Central memory CD8-positive, alpha-beta T cell (primary cell): ENCODE measurements at regions not wholly inside any gene's neighbourhood (a gene's known extent, or its start where the extent isn't known, plus 50 kb on each side); places are given as distances from the start of the nearest gene placed in this dataset.
"Not testable (repeated sequence)": the region's sequence is repeated elsewhere in the genome, so short reads cannot be mapped to it uniquely, and the experiment has no call there.

Experiments
- ATAC-seq: fragments of 150-1000 bp; cut with Tn5 transposase; replicated peaks from 2 replicates; pipeline ENCODE4 v1.10.0; 2022; ENCODE audit warnings: mild to moderate bottlenecking, moderate FRiP score, moderate number of reproducible peaks; ENCODE audit not compliant: poor library complexity, severe bottlenecking; ENCODE audit errors: extremely low read depth
- DNase-seq, 2 donors: peaks; one replicate each; pipeline ENCODE4 v3.0.0; 2021; ENCODE audit warnings: low spot score in 2 of 2
- H3K27ac Mint-ChIP-seq: one replicate; pipeline ENCODE4 v1.8.0; 2022; ENCODE audit warnings: low read depth, mild to moderate bottlenecking, moderate library complexity, mixed read lengths
- H3K27me3 Mint-ChIP-seq: one replicate; pipeline ENCODE4 v1.8.0; 2022; ENCODE audit warnings: mixed read lengths
- H3K36me3 Mint-ChIP-seq: one replicate; pipeline ENCODE4 v1.8.0; 2022; ENCODE audit warnings: mild to moderate bottlenecking, moderate library complexity, mixed read lengths; ENCODE audit not compliant: insufficient read depth
- H3K4me1 Mint-ChIP-seq: one replicate; pipeline ENCODE4 v1.8.0; 2022; ENCODE audit warnings: mixed read lengths
- H3K4me3 Mint-ChIP-seq: one replicate; pipeline ENCODE4 v1.8.0; 2022; ENCODE audit warnings: mild to moderate bottlenecking, moderate library complexity, mixed read lengths
- H3K9me3 Mint-ChIP-seq: one replicate; pipeline ENCODE4 v1.8.0; 2022; ENCODE audit warnings: mixed read lengths

GRCh38 chr20:19129306-19129705, 83.1 kb upstream of the SLC24A3 start:
- Mint-ChIP-seq H3K36me3 (no peaks in the 10 kb centered on the region), H3K4me3 (no peak overlapping the region)
- ATAC-seq = no peak

GRCh38 chr20:19129976-19130612, 82.3 kb upstream of the SLC24A3 start:
- DNase-seq = no peak
- H3K4me3 Mint-ChIP-seq = no peak overlapping the region
- H3K36me3 Mint-ChIP-seq = no peaks in the 10 kb centered on the region
- no peak for ATAC-seq
- no peaks in the 10 kb centered on the region for H3K27me3 Mint-ChIP-seq
- H3K9me3 Mint-ChIP-seq = no peaks in the 10 kb centered on the region
- no peak overlapping the region for H3K27ac Mint-ChIP-seq
- no peaks in the 10 kb centered on the region for H3K4me1 Mint-ChIP-seq

More at GRCh38 chr20:19129306-19129705, 83.1 kb upstream of the SLC24A3 start:
- Mint-ChIP-seq H3K27ac (no peak overlapping the region), H3K27me3 (no peaks in the 10 kb centered on the region), H3K9me3 (no peaks in the 10 kb centered on the region), H3K4me1 (no peaks in the 10 kb centered on the region)
- no peak for DNase-seq

GRCh38 chr20:19130613-19130984, 81.8 kb upstream of the SLC24A3 start:
- Mint-ChIP-seq H3K9me3 (no peaks in the 10 kb centered on the region), H3K4me3 (no peak overlapping the region), H3K4me1 (no peaks in the 10 kb centered on the region), H3K36me3 (no peaks in the 10 kb centered on the region), H3K27me3 (no peaks in the 10 kb centered on the region), H3K27ac (no peak overlapping the region)
- ATAC-seq (no peak), DNase-seq (no peak)

DNA sequence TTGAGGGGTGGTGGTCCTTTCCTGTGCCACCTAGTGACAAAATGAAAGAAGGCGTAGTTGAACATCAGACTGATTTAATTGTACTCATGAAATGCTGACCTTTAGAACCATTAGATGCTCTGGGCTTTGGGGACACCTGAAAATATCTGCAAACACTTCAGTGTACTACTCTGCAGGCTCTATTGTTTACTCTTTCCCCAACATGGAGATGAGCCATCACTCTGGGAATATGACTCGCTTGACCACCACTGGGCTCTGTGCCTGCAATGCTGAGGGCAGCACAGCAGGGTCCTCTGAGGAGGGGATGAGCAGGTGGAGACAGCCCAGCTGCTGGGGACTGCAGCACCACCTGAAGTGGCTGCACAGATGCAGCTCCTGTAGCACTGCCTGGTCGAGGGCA, 74.8 kb upstream of the SLC24A3 start:
- Mint-ChIP-seq H3K9me3 (peaks cover 16% of the 10 kb centered on the region), H3K36me3 (no peaks in the 10 kb centered on the region), H3K4me1 (no peaks in the 10 kb centered on the region), H3K27ac (no peak overlapping the region), H3K4me3 (no peak overlapping the region), H3K27me3 (peaks cover 17% of the 10 kb centered on the region)
- DNase-seq (no peak), ATAC-seq (no peak)

DNA sequence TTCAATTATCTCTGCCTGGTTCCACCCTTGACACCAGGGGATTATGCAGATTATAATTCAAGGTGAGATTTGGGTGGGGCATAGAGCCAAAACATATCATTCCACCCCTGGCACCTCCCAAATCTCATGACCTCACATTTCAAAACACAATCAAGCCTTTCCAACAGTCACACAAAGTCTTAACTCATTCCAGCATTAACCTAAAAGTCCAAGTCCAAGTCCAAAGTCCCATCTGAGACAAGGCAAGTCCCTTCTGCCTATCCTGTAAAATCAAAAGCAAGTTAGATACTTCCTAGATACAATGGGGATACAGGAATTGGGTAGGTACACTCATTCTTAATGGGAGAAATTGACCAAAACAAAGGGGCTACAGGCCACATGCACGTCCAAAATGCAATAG, 73.7 kb upstream of the SLC24A3 start:
- Mint-ChIP-seq H3K9me3 (peaks cover 16% of the 10 kb centered on the region), H3K27me3 (peaks cover 17% of the 10 kb centered on the region), H3K36me3 (no peaks in the 10 kb centered on the region), H3K27ac (no peak overlapping the region), H3K4me1 (no peaks in the 10 kb centered on the region), H3K4me3 (no peak overlapping the region)
- no peak for DNase-seq
- ATAC-seq = no peak

- ATAC-seq, H3K4me3 Mint-ChIP-seq, H3K4me1 Mint-ChIP-seq: not testable (repeated sequence)
Measured at GRCh38 chr20:19139584-19139983, 72.9 kb upstream of the SLC24A3 start.

GRCh38 chr20:19141998-19142397, 70.4 kb upstream of the SLC24A3 start:
- no peaks in the 10 kb centered on the region for H3K36me3 Mint-ChIP-seq
- peaks cover 16% of the 10 kb centered on the region for H3K9me3 Mint-ChIP-seq
- no peaks in the 10 kb centered on the region for H3K4me1 Mint-ChIP-seq
- no peak overlapping the region for H3K27ac Mint-ChIP-seq
- H3K27me3 Mint-ChIP-seq = peaks cover 6% of the 10 kb centered on the region
- no peak for ATAC-seq
- DNase-seq = no peak
- no peak overlapping the region for H3K4me3 Mint-ChIP-seq

More at GRCh38 chr20:19139584-19139983, 72.9 kb upstream of the SLC24A3 start:
- H3K36me3 Mint-ChIP-seq, DNase-seq, H3K27ac Mint-ChIP-seq: not testable (repeated sequence)
- Mint-ChIP-seq H3K27me3 (peaks cover 17% of the 10 kb centered on the region), H3K9me3 (peaks cover 16% of the 10 kb centered on the region)

- H3K27ac Mint-ChIP-seq = no peak overlapping the region
- no peaks in the 10 kb centered on the region for H3K36me3 Mint-ChIP-seq
- peaks cover 16% of the 10 kb centered on the region for H3K9me3 Mint-ChIP-seq
- no peak for ATAC-seq
- DNase-seq = no peak
- H3K4me1 Mint-ChIP-seq = no peaks in the 10 kb centered on the region
- no peak overlapping the region for H3K4me3 Mint-ChIP-seq
- H3K27me3 Mint-ChIP-seq = no peaks in the 10 kb centered on the region
Measured at GRCh38 chr20:19143890-19144289, 68.6 kb upstream of the SLC24A3 start.

- Mint-ChIP-seq H3K4me1 (no peaks in the 10 kb centered on the region), H3K27ac (no peak overlapping the region), H3K4me3 (no peak overlapping the region), H3K36me3 (peaks cover 2% of the 10 kb centered on the region), H3K27me3 (peaks cover 6% of the 10 kb centered on the region), H3K9me3 (peaks cover 4% of the 10 kb centered on the region)
- ATAC-seq (no peak), DNase-seq (no peak)
Measured at GRCh38 chr20:19161336-19161735, 51.1 kb upstream of the SLC24A3 start.
